ENCODE measurements at regions not wholly inside any gene's neighbourhood (a gene's known extent, or its start where the extent isn't known, plus 50 kb on each side); places are given as distances from the start of the nearest gene placed in this dataset.

GRCh38 chr4:186003746-186004145 lies 65.2 kb upstream of the TLR3 start:
- TF ChIP-seq CTCF (IDR thresholded peaks at IDR 0.05; ENCODE audit: extremely low read depth in 1 of 2, insufficient read depth in 1 of 2, low read depth in 1 of 2, low read length in 2 of 2): no peak
- TF ChIP-seq MAX (IDR thresholded peaks at IDR 0.05; ENCODE audit: insufficient read depth, insufficient read length): no peak
